GM12865 (cell line): ENCODE measurements at regions not wholly inside any gene's neighbourhood (a gene's known extent, or its start where the extent isn't known, plus 50 kb on each side); places are given as distances from the start of the nearest gene placed in this dataset.

Experiments used
- DNase-seq: peaks from one replicate; pipeline ENCODE4 v3.0.0; 2010; ENCODE audit warnings: low read depth
- H3K4me3 ChIP-seq: 2 replicates; pipeline ENCODE4 v1.5.1; 2011; ENCODE audit warnings: mild to moderate bottlenecking, low read depth, low read length, control low read depth
- CTCF ChIP-seq: IDR thresholded peaks from 2 replicates; pipeline ENCODE4 v1.5.1; 2011; ENCODE audit warnings: low read length, control low read depth, low read depth, inconsistent platforms; ENCODE audit not compliant: insufficient read depth; ENCODE audit errors: missing control alignments

- DNase-seq, result no peak
- H3K4me3 ChIP-seq, result no peak overlapping the region; the same call in none of the 2 replicates
- TF ChIP-seq CTCF, result no peak
Measured at GRCh38 chr1:101376121-101377083, 139.6 kb downstream of the S1PR1 start.

- DNase-seq, result no peak
- no peak for TF ChIP-seq CTCF
- H3K4me3 ChIP-seq, result no peak overlapping the region
Measured at GRCh38 chr1:101377084-101377835, 140.4 kb downstream of the S1PR1 start.

- DNase-seq, result no peak
- no peak for TF ChIP-seq CTCF
Measured at GRCh38 chr1:101379037-101379436, 142.2 kb downstream of the S1PR1 start.

GRCh38 chr1:101379950-101380349, 143.1 kb downstream of the S1PR1 start:
- DNase-seq, result peak; percentile 81
- H3K4me3 ChIP-seq, result peak overlapping the region; percentile 26; the same call in 1 of the 2 replicates
- TF ChIP-seq CTCF, result no peak

More at GRCh38 chr1:101379037-101379436, 142.2 kb downstream of the S1PR1 start:
- 0 out of 2 replicates have a peak overlapping the region, but pooled peaks have one; percentile 6 for H3K4me3 ChIP-seq

GRCh38 chr1:101382135-101382534, 145.3 kb downstream of the S1PR1 start:
- H3K4me3 ChIP-seq, result no peak overlapping the region
- no peak for DNase-seq
- no peak for TF ChIP-seq CTCF

GRCh38 chr1:101388904-101389546, 152.2 kb downstream of the S1PR1 start:
- TF ChIP-seq CTCF, result no peak
- peak; percentile 94 for DNase-seq
- peak overlapping the region; percentile 4; the same call in 1 of the 2 replicates for H3K4me3 ChIP-seq
